Neuronal stem cell (in vitro differentiated cells): ENCODE measurements at regions not wholly inside any gene's neighbourhood (a gene's known extent, or its start where the extent isn't known, plus 50 kb on each side); places are given as distances from the start of the nearest gene placed in this dataset.

Experiments
- DNase-seq: peaks from one replicate; pipeline ENCODE4 v3.0.0-alpha.2; 2013; ENCODE audit warnings: low spot score
- H2AFZ ChIP-seq: one replicate; pipeline ENCODE4 v1.6.1; 2013; ENCODE audit warnings: mild to moderate bottlenecking, low read length, inconsistent platforms
- H2AK5ac ChIP-seq: 2 replicates; pipeline ENCODE4 v1.6.1; 2013; ENCODE audit warnings: low read depth, mild to moderate bottlenecking, inconsistent platforms, low read length, moderate library complexity, mixed read lengths
- H2BK120ac ChIP-seq: 2 replicates; pipeline ENCODE4 v1.6.1; 2013; ENCODE audit warnings: low read depth, mild to moderate bottlenecking, inconsistent platforms, low read length, moderate library complexity, mixed read lengths
- H2BK12ac ChIP-seq: one replicate; pipeline ENCODE4 v1.6.1; 2013; ENCODE audit warnings: low read length, inconsistent platforms
- H2BK15ac ChIP-seq: 2 replicates; pipeline ENCODE4 v1.6.1; 2013; ENCODE audit warnings: mild to moderate bottlenecking, low read length, inconsistent platforms, mixed read lengths
- H2BK5ac ChIP-seq: one replicate; pipeline ENCODE4 v1.6.1; 2013; ENCODE audit warnings: inconsistent platforms, mild to moderate bottlenecking, low read length, moderate library complexity
- H3K14ac ChIP-seq: one replicate; pipeline ENCODE4 v1.6.1; 2013; ENCODE audit warnings: low read length, inconsistent platforms
- H3K18ac ChIP-seq: 2 replicates; pipeline ENCODE4 v1.6.1; 2013; ENCODE audit warnings: low read length, inconsistent platforms
- H3K23ac ChIP-seq: 2 replicates; pipeline ENCODE4 v1.6.1; 2013; ENCODE audit warnings: low read depth, mild to moderate bottlenecking, mixed read lengths, low read length, inconsistent platforms; ENCODE audit not compliant: poor library complexity
- H3K27ac ChIP-seq: replicated peaks from 3 replicates; pipeline ENCODE4 v1.5.1; 2013; ENCODE audit warnings: low read length, inconsistent platforms
- H3K27me3 ChIP-seq, 3 experiments: 2 replicates each; pipeline ENCODE4 v1.6.1; 2013; ENCODE audit warnings: low read length in 3 of 3, mild to moderate bottlenecking in 2 of 3, inconsistent platforms in 1 of 3, low read depth in 1 of 3, mixed read lengths in 1 of 3, moderate library complexity in 1 of 3; ENCODE audit not compliant: control insufficient read depth in 3 of 3, insufficient read depth in 3 of 3
- H3K36me3 ChIP-seq, 2 donors: replicated peaks in 1 of 2; 2 replicates each; pipeline ENCODE4 v1.6.1; 2013; ENCODE audit warnings: low read length in 2 of 2; ENCODE audit not compliant: control insufficient read depth in 2 of 2, insufficient read depth in 2 of 2
- H3K4ac ChIP-seq: 2 replicates; pipeline ENCODE4 v1.6.1; 2013; ENCODE audit warnings: inconsistent platforms, mild to moderate bottlenecking, low read length, moderate library complexity
- H3K4me1 ChIP-seq, 2 donors: 1 replicate in 1 of 2; 2 replicates in 1 of 2; pipeline ENCODE4 v1.6.1; 2013; ENCODE audit warnings: low read length in 2 of 2, low read depth in 1 of 2; ENCODE audit not compliant: control insufficient read depth in 2 of 2, insufficient read depth in 1 of 2
- H3K4me2 ChIP-seq: one replicate; pipeline ENCODE4 v1.6.1; 2013; ENCODE audit warnings: mild to moderate bottlenecking, low read length, inconsistent platforms; ENCODE audit not compliant: insufficient read depth, poor library complexity, severe bottlenecking
- H3K4me3 ChIP-seq, 2 donors: 2 replicates each; pipeline ENCODE4 v1.5.1; 2013; ENCODE audit warnings: low read length in 2 of 2, mild to moderate bottlenecking in 2 of 2, inconsistent platforms in 1 of 2, moderate library complexity in 1 of 2
- H3K79me1 ChIP-seq: one replicate; pipeline ENCODE4 v1.6.1; 2013; ENCODE audit warnings: low read depth, mild to moderate bottlenecking, inconsistent platforms, low read length, moderate library complexity
- H3K9ac ChIP-seq: one replicate; pipeline ENCODE4 v1.6.1; 2013; ENCODE audit warnings: mild to moderate bottlenecking, low read depth, low read length, inconsistent platforms; ENCODE audit not compliant: poor library complexity
- H3K9me3 ChIP-seq, 2 donors: replicated peaks in 1 of 2; 2 replicates each; pipeline versions ENCODE3 to v1.6.1; 2013; ENCODE audit warnings: low read length in 2 of 2, mild to moderate bottlenecking in 2 of 2, inconsistent platforms in 1 of 2, low read depth in 1 of 2, mixed read lengths in 1 of 2, moderate library complexity in 1 of 2; ENCODE audit not compliant: control insufficient read depth in 2 of 2, insufficient read depth in 1 of 2
- H4K8ac ChIP-seq: one replicate; pipeline ENCODE4 v1.6.1; 2013; ENCODE audit warnings: low read depth, mild to moderate bottlenecking, inconsistent platforms, low read length, moderate library complexity
- H4K91ac ChIP-seq: one replicate; pipeline ENCODE4 v1.6.1; 2013; ENCODE audit warnings: low read length, low read depth, mild to moderate bottlenecking, inconsistent platforms; ENCODE audit not compliant: poor library complexity
- WGBS, 2 donors: extraction: QIAGEN DNeasy Blood & Tissue Kit; methylation state at CpG; one replicate each; pipeline ENCODE4 v1.1.7; 2013; ENCODE audit warnings: missing lambda C conversion rate in 2 of 2, mixed read lengths in 1 of 2; ENCODE audit not compliant: insufficient read length in 2 of 2, insufficient replicate concordance in 1 of 2; ENCODE audit errors: extremely low coverage in 2 of 2; 5-methylcytosine and 5-hydroxymethylcytosine counted together

DNA sequence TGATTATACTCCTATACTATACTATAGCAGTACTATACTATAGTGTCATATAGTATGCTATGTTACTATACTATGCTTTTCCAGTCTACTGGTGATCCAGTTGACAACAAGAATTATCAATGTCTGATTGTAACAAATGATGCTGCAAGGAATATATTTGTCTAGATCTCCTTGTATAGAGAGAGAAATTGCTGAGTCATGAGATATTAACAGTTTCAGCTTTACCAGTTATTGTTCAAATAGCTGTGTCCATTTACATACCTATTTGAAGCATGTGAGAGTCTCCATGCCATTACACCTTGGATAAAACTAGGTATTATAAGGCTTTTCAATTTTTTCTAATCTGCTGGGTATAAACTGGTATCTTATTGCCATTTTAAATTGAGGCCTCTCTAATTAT is 136.4 kb upstream of the SKOR2 start:
- no peak overlapping the region for H3K27ac ChIP-seq
- H2AFZ ChIP-seq, result no peak overlapping the region
- H3K4ac ChIP-seq, result no peak overlapping the region
- no peak overlapping the region for H4K8ac ChIP-seq
- no peaks in the 10 kb centered on the region for H3K79me1 ChIP-seq
- H3K4me2 ChIP-seq, result no peak overlapping the region
- no peak overlapping the region for H3K4me3 ChIP-seq
- no peak overlapping the region for H3K23ac ChIP-seq
- H2BK15ac ChIP-seq, result no peak overlapping the region
- H2BK12ac ChIP-seq, result no peak overlapping the region
- H3K14ac ChIP-seq, result no peak overlapping the region
- DNase-seq, result no peak
- H2BK120ac ChIP-seq, result no peak overlapping the region
- no peak overlapping the region for H4K91ac ChIP-seq
- H2AK5ac ChIP-seq, result no peak overlapping the region
- H2BK5ac ChIP-seq, result no peak overlapping the region
- H3K27me3 ChIP-seq, result peaks cover 0 to 2% (median 0%) of the 10 kb centered on the region in 3 experiments
- H3K36me3 ChIP-seq, result no peaks in the 10 kb centered on the region
- H3K18ac ChIP-seq, result no peak overlapping the region
- no peak overlapping the region for H3K9ac ChIP-seq
- no peaks in the 10 kb centered on the region for H3K9me3 ChIP-seq
- H3K4me1 ChIP-seq, result no peaks in the 10 kb centered on the region

DNA sequence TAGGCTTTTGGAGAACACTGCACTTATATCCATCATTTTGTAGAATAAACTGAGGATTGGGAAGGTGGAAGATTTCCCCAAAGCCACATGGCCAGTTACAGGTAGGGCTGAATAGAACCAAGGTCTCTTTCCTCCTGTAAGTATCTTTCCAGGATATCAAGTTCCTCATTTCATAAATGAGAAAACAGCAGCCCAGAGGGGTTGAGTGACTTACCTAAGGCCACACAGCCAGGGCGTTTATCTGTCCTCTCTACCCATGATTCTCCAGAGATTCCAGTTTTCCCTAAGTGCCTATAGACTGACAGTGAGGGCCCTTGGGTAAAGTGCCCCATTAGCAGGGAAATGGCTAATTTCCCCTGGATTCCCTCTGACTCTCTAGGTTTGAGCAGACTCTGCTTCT is 132.3 kb upstream of the SKOR2 start:
- Histone ChIP-seq H4K8ac (no peak overlapping the region), H3K23ac (no peak overlapping the region), H4K91ac (no peak overlapping the region), H3K18ac (no peak overlapping the region), H3K9me3 (no peaks in the 10 kb centered on the region), H3K79me1 (no peaks in the 10 kb centered on the region), H3K4me1 (no peaks in the 10 kb centered on the region), H2BK15ac (no peak overlapping the region), H3K14ac (no peak overlapping the region), H3K27ac (no peak overlapping the region), H3K27me3 (no peaks in the 10 kb centered on the region), H3K9ac (no peak overlapping the region), H3K4me3 (no peak overlapping the region), H2AK5ac (no peak overlapping the region), H3K4me2 (no peak overlapping the region), H3K36me3 (no peaks in the 10 kb centered on the region), H2AFZ (no peak overlapping the region), H2BK12ac (no peak overlapping the region), H2BK120ac (no peak overlapping the region), H3K4ac (no peak overlapping the region), H2BK5ac (no peak overlapping the region)
- no peak for DNase-seq
- no CpG with 5 or more reads among the region's 1 CpG for WGBS, 2 donors

DNA sequence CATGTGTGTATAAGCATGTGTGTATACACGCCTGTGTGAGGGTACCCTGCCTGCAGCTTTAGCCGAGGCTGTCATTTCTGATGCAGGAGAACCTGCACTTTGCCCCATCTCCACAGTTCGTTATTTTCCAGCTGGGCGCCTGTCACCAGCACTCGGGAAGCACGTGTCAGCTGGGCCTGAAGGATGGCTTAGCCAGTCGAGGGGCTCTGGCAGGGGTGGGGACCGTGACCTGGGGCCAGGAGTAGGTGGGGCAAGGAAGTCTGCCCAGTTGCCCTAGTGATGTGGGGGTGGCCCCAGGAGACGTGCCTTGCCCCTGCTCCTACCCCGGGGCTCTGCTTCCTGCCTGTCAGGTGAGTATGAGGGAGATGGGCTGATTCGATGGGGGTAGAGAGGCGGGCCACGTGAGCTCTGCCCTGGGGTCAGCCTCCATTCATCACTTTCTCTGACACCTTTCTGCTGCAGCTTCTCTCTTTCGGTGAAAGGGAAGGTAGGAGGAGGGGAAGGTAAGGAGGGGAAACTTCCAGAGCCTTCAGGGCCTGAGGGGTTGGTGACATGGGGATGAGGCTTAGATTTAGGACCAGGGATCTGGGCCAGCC is 130.6 kb upstream of the SKOR2 start:
- H3K4me1 ChIP-seq, result no peaks in the 10 kb centered on the region
- H3K27ac ChIP-seq, result no peak overlapping the region
- H3K4me3 ChIP-seq, result no peak overlapping the region
- no peak overlapping the region for H2BK15ac ChIP-seq
- H2AK5ac ChIP-seq, result no peak overlapping the region
- no peak overlapping the region for H2BK5ac ChIP-seq
- DNase-seq, result no peak
- H2BK120ac ChIP-seq, result no peak overlapping the region
- H3K9me3 ChIP-seq, result no peaks in the 10 kb centered on the region
- H4K8ac ChIP-seq, result no peak overlapping the region
- H3K36me3 ChIP-seq, result no peaks in the 10 kb centered on the region
- H3K18ac ChIP-seq, result no peak overlapping the region
- H2AFZ ChIP-seq, result no peak overlapping the region
- H3K14ac ChIP-seq, result no peak overlapping the region
- H2BK12ac ChIP-seq, result no peak overlapping the region
- H3K79me1 ChIP-seq, result no peaks in the 10 kb centered on the region
- no CpG with 5 or more reads among the region's 14 CpGs for WGBS, 2 donors
- no peak overlapping the region for H3K4me2 ChIP-seq
- H3K9ac ChIP-seq, result no peak overlapping the region
- H3K23ac ChIP-seq, result no peak overlapping the region
- no peak overlapping the region for H3K4ac ChIP-seq
- no peak overlapping the region for H4K91ac ChIP-seq
- H3K27me3 ChIP-seq, result no peaks in the 10 kb centered on the region

DNA sequence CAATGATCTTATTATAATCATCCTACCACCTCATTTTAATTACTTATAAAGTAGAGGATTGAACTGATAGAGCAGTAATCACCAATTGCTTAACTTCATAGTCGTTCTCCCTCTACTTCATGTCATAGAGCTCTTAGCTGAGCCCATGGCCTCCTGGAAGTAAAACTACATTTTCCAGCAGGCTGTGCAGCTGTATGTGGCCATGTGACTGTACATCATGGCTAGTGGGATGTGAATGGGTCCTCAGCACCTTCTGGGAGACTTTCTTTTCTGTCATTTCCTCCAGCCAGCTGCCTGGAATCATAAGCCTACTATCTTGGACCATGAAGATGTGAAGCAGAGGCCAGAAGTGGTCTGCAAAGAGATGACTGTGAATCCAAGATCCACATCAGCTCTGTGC is 128.7 kb upstream of the SKOR2 start:
- no peaks in the 10 kb centered on the region for H3K36me3 ChIP-seq
- H3K9me3 ChIP-seq, result no peaks in the 10 kb centered on the region
- H4K8ac ChIP-seq, result no peak overlapping the region
- no peaks in the 10 kb centered on the region for H3K27me3 ChIP-seq
- no peak overlapping the region for H2BK15ac ChIP-seq
- DNase-seq, result no peak
- H2BK5ac ChIP-seq, result no peak overlapping the region
- no peaks in the 10 kb centered on the region for H3K79me1 ChIP-seq
- H3K23ac ChIP-seq, result no peak overlapping the region
- H3K4ac ChIP-seq, result no peak overlapping the region
- WGBS, 2 donors, result no CpG with 5 or more reads among the region's 1 CpG
- H2BK120ac ChIP-seq, result no peak overlapping the region
- H3K27ac ChIP-seq, result no peak overlapping the region
- H3K9ac ChIP-seq, result no peak overlapping the region
- no peak overlapping the region for H3K4me3 ChIP-seq
- no peak overlapping the region for H2AK5ac ChIP-seq
- H3K4me1 ChIP-seq, result no peaks in the 10 kb centered on the region
- no peak overlapping the region for H3K18ac ChIP-seq
- H3K4me2 ChIP-seq, result no peak overlapping the region
- no peak overlapping the region for H2AFZ ChIP-seq
- no peak overlapping the region for H3K14ac ChIP-seq
- no peak overlapping the region for H2BK12ac ChIP-seq
- no peak overlapping the region for H4K91ac ChIP-seq
